Endothelial cell of umbilical vein (primary cell): ENCODE measurements at regions not wholly inside any gene's neighbourhood (a gene's known extent, or its start where the extent isn't known, plus 50 kb on each side); places are given as distances from the start of the nearest gene placed in this dataset.

ENCODE experiments used
- BruUV-seq: library from RNA; stranded (reverse); fragments of 400-500 nt; replicated peaks from 2 replicates; lab custom pipeline; 2021; lab: Mats Ljungman, UMichigan
- CTCF ChIA-PET: fragments of 300-600, 350-600 bp; sonication (Branson Sonifier 250); formaldehyde crosslinking; loops from one replicate; lab custom pipeline; 2021; ENCODE audit warnings: antibody characterized with exemption, inconsistent platforms; lab: Charles Lee
- POLR2A ChIA-PET: fragments of 300-600, 350-600 bp; sonication (Branson Sonifier 250); formaldehyde crosslinking; loops from one replicate; lab custom pipeline; 2021; ENCODE audit warnings: antibody characterized with exemption, inconsistent platforms; lab: Charles Lee
- DNase-seq: peaks from one replicate; pipeline ENCODE4 v3.0.0-alpha.2; 2011; ENCODE audit warnings: low read depth, low spot score
- FAIRE-seq: peaks from 2 replicates; lab custom pipeline; 2011; peaks lifted over from hg19 to GRCh38; lab: Jason Lieb, UNC
- H2AFZ ChIP-seq: 2 replicates; pipeline ENCODE4 v1.6.0; 2012; ENCODE audit warnings: low read depth, low read length, control low read depth, inconsistent platforms
- H3K27ac ChIP-seq: 2 replicates; pipeline ENCODE4 v1.5.1; 2011; ENCODE audit warnings: low read depth, mild to moderate bottlenecking, control low read depth, low read length, moderate library complexity; ENCODE audit not compliant: insufficient read depth
- H3K27me3 ChIP-seq, 2 experiments: 2 replicates each; pipeline versions ENCODE4 v1.6.0 to v1.6.1; 2011; ENCODE audit warnings: low read length in 2 of 2, mixed read lengths in 1 of 2; ENCODE audit not compliant: control insufficient read depth in 2 of 2, insufficient read depth in 2 of 2
- H3K36me3 ChIP-seq, 2 experiments: 2 replicates in 1 of 2; 3 replicates in 1 of 2; pipeline ENCODE4 v1.5.1; 2011; ENCODE audit warnings: low read length in 2 of 2, mild to moderate bottlenecking in 1 of 2, moderate library complexity in 1 of 2; ENCODE audit not compliant: control insufficient read depth in 2 of 2, insufficient read depth in 2 of 2; ENCODE audit errors: extremely low read depth in 1 of 2
- H3K4me1 ChIP-seq: 3 replicates; pipeline ENCODE4 v1.5.1; 2011; ENCODE audit warnings: mild to moderate bottlenecking, low read length; ENCODE audit not compliant: control insufficient read depth, insufficient read depth; ENCODE audit errors: extremely low read depth
- H3K4me2 ChIP-seq: 2 replicates; pipeline ENCODE4 v1.6.1; 2011; ENCODE audit warnings: low read length, control low read depth, mixed read lengths; ENCODE audit not compliant: insufficient read depth
- H3K4me3 ChIP-seq, 3 experiments: fragments of 200-600 bp in 1 of 3; sonication (generic), shearing (Covaris generic) in 1 of 3; replicated peaks in 1 of 3; 2 replicates each; pipeline ENCODE4 v1.5.1; 2011 to 2016; ENCODE audit warnings: control low read depth in 3 of 3, low read length in 3 of 3, mild to moderate bottlenecking in 2 of 3, inconsistent platforms in 1 of 3, low read depth in 1 of 3, moderate library complexity in 1 of 3; ENCODE audit not compliant: insufficient read depth in 1 of 3
- H3K79me2 ChIP-seq: 2 replicates; pipeline ENCODE4 v1.6.0; 2012; ENCODE audit warnings: low read length, inconsistent platforms; ENCODE audit not compliant: control insufficient read depth, insufficient read depth
- H3K9ac ChIP-seq: replicated peaks from 2 replicates; pipeline ENCODE3; 2011; ENCODE audit warnings: low read length, control low read depth; ENCODE audit not compliant: insufficient read depth; ENCODE audit errors: extremely low read depth
- H3K9me1 ChIP-seq: replicated peaks from 3 replicates; pipeline ENCODE4 v1.6.0; 2011; ENCODE audit warnings: mild to moderate bottlenecking, low read length; ENCODE audit not compliant: control insufficient read depth, insufficient read depth; ENCODE audit errors: extremely low read depth
- H3K9me3 ChIP-seq: replicated peaks from 2 replicates; pipeline ENCODE4 v1.5.1; 2012; ENCODE audit warnings: low read length, inconsistent platforms; ENCODE audit not compliant: control insufficient read depth, insufficient read depth
- H4K20me1 ChIP-seq: replicated peaks from 2 replicates; pipeline ENCODE3; 2011; ENCODE audit warnings: mild to moderate bottlenecking, low read length; ENCODE audit not compliant: control insufficient read depth, insufficient read depth; ENCODE audit errors: extremely low read depth
- CTCF ChIP-seq, 2 donors: IDR thresholded peaks; 1 replicate in 1 of 2; 2 replicates in 1 of 2; pipeline ENCODE4 v1.5.1; 2011; ENCODE audit warnings: low read length in 2 of 2, mild to moderate bottlenecking in 2 of 2, moderate library complexity in 2 of 2, control low read depth in 1 of 2, inconsistent platforms in 1 of 2, low read depth in 1 of 2; ENCODE audit not compliant: insufficient read depth in 1 of 2; ENCODE audit errors: extremely low read depth in 1 of 2
- EZH2 ChIP-seq: IDR thresholded peaks from 2 replicates; pipeline ENCODE4 v1.6.1; 2012; ENCODE audit warnings: borderline replicate concordance, low read depth, mild to moderate bottlenecking, moderate library complexity, low read length, inconsistent platforms; ENCODE audit not compliant: severe bottlenecking
- FOS ChIP-seq: IDR thresholded peaks from 2 replicates; pipeline ENCODE4 v1.6.1; 2011; ENCODE audit warnings: mild to moderate bottlenecking, low read length, moderate library complexity, borderline replicate concordance; ENCODE audit not compliant: insufficient read depth
- GATA2 ChIP-seq: IDR thresholded peaks from 2 replicates; pipeline ENCODE4 v1.7.0; 2011; ENCODE audit warnings: low read depth, mild to moderate bottlenecking, moderate library complexity, mixed read lengths, low read length; ENCODE audit not compliant: insufficient read length, insufficient read depth
- JUN ChIP-seq: IDR thresholded peaks from 2 replicates; pipeline ENCODE4 v1.6.1; 2011; ENCODE audit warnings: borderline replicate concordance, low read depth; ENCODE audit not compliant: insufficient read length, insufficient read depth
- MAX ChIP-seq: IDR thresholded peaks from 2 replicates; pipeline ENCODE4 v1.6.1; 2011; ENCODE audit not compliant: insufficient read depth, insufficient read length
- MYC ChIP-seq: IDR thresholded peaks from one replicate; pipeline ENCODE4 v1.6.1; 2011; ENCODE audit warnings: mild to moderate bottlenecking, low read depth, low read length
- POLR2A ChIP-seq: IDR thresholded peaks from 2 replicates; pipeline ENCODE4 v1.6.1; 2012; ENCODE audit warnings: low read depth, mild to moderate bottlenecking, control low read depth, low read length
- POLR2AphosphoS5 ChIP-seq: IDR thresholded peaks from 2 replicates; pipeline ENCODE4 v1.6.1; 2012; ENCODE audit warnings: low read depth, mild to moderate bottlenecking, control low read depth, low read length, moderate library complexity; ENCODE audit not compliant: insufficient read depth
- dilution Hi-C: fragments of 300-500 bp; cut with MboI; formaldehyde crosslinking; loops from one replicate; pipeline ENCODE4 v1.15.0; 2019; ENCODE audit warnings: low sequenced_read_pairs; ENCODE audit not compliant: extremely low pct_ligation_motif_present
- intact Hi-C: fragments of 100-400 bp; cut with micrococcal nuclease; formaldehyde crosslinking; loops from one replicate; pipeline ENCODE4 v1.10.0; 2022

GRCh38 chr16:8217201-8217600 lies 373.1 kb downstream of the TMEM114 start:
- dilution Hi-C loops: no loop called here
- FAIRE-seq: no peak
- TF ChIP-seq POLR2A (no peak), JUN (no peak), GATA2 (no peak), CTCF (IDR thresholded peaks at IDR 0.05; ENCODE audit: extremely low read depth in 1 of 2, insufficient read depth in 1 of 2, low read depth in 1 of 2, low read length in 2 of 2) (no peak), MYC (no peak), EZH2 (no peak), POLR2AphosphoS5 (no peak), FOS (no peak), MAX (no peak)

More at GRCh38 chr16:8217201-8217600, 373.1 kb downstream of the TMEM114 start:
- BruUV-seq: no TSS peak
- Histone ChIP-seq H3K4me3 (no peak overlapping the region), H3K4me1 (no peaks in the 10 kb centered on the region), H3K9me3 (peaks cover 2% of the 10 kb centered on the region), H3K9me1 (no peaks in the 10 kb centered on the region), H2AFZ (no peak overlapping the region), H3K79me2 (no peaks in the 10 kb centered on the region), H3K36me3 (no peaks in the 10 kb centered on the region), H3K27ac (no peak overlapping the region), H3K27me3 (no peaks in the 10 kb centered on the region), H4K20me1 (no peaks in the 10 kb centered on the region), H3K4me2 (no peak overlapping the region), H3K9ac (no peak overlapping the region)
- intact Hi-C loops: no loop called here
- POLR2A ChIA-PET: no interaction called here
- CTCF ChIA-PET: no interaction called here
- no peak for DNase-seq
